Parathyroid adenoma (tissue), 2 donors: ENCODE measurements at regions not wholly inside any gene's neighbourhood (a gene's known extent, or its start where the extent isn't known, plus 50 kb on each side); places are given as distances from the start of the nearest gene placed in this dataset.

Experiments used
- H2AFZ ChIP-seq: fragments of 300-600 bp; sonication (generic); one replicate; pipeline ENCODE4 v1.7.0; 2017; ENCODE audit warnings: antibody characterized with exemption, mild to moderate bottlenecking
- H3K27ac ChIP-seq: fragments of 300-600 bp; sonication (generic); one replicate; pipeline ENCODE4 v1.7.0; 2017
- H3K27me3 ChIP-seq: fragments of 300-600 bp; sonication (generic); one replicate; pipeline ENCODE4 v1.7.0; 2017; ENCODE audit warnings: low read length; ENCODE audit not compliant: control insufficient read depth, insufficient read depth
- H3K36me3 ChIP-seq: fragments of 300-600 bp; sonication (generic); one replicate; pipeline ENCODE4 v1.7.0; 2017; ENCODE audit warnings: low read length; ENCODE audit not compliant: control insufficient read depth, insufficient read depth
- H3K4me1 ChIP-seq: fragments of 300-600 bp; sonication (generic); one replicate; pipeline ENCODE4 v1.7.0; 2017; ENCODE audit warnings: control low read depth
- H3K4me2 ChIP-seq: fragments of 300-600 bp; sonication (generic); one replicate; pipeline ENCODE4 v1.7.0; 2017; ENCODE audit warnings: low read length
- H3K4me3 ChIP-seq: fragments of 300-600 bp; sonication (generic); one replicate; pipeline ENCODE4 v1.7.0; 2017; ENCODE audit warnings: low read depth, low read length
- H3K79me2 ChIP-seq: fragments of 300-600 bp; sonication (generic); one replicate; pipeline ENCODE4 v1.7.0; 2017; ENCODE audit warnings: control low read depth
- H3K9ac ChIP-seq: fragments of 300-600 bp; sonication (generic); one replicate; pipeline ENCODE4 v1.7.0; 2017; ENCODE audit warnings: mild to moderate bottlenecking
- H3K9me3 ChIP-seq: fragments of 300-600 bp; sonication (generic); one replicate; pipeline ENCODE4 v1.7.0; 2017; ENCODE audit warnings: low read length; ENCODE audit not compliant: control insufficient read depth
- CTCF ChIP-seq: fragments of 300-600 bp; sonication (generic); IDR thresholded peaks from one replicate; pipeline ENCODE4 v1.7.0; 2017; ENCODE audit warnings: antibody characterized with exemption, mild to moderate bottlenecking
- donor health status: primary hyperparathyroidism.

GRCh38 chr15:93986400-93986984, 244.9 kb upstream of the MCTP2 start:
- no peak overlapping the region for H3K4me2 ChIP-seq
- no peak overlapping the region for H3K27ac ChIP-seq
- no peaks in the 10 kb centered on the region for H3K36me3 ChIP-seq
- no peaks in the 10 kb centered on the region for H3K27me3 ChIP-seq
- H3K79me2 ChIP-seq, result no peaks in the 10 kb centered on the region
- no peak for TF ChIP-seq CTCF
- no peak overlapping the region for H3K9ac ChIP-seq
- no peak overlapping the region for H2AFZ ChIP-seq
- no peak overlapping the region for H3K4me3 ChIP-seq
- no peaks in the 10 kb centered on the region for H3K9me3 ChIP-seq
- H3K4me1 ChIP-seq, result no peaks in the 10 kb centered on the region

GRCh38 chr15:93985925-93986324, 245.4 kb upstream of the MCTP2 start:
- no peaks in the 10 kb centered on the region for H3K79me2 ChIP-seq
- H3K27ac ChIP-seq, result no peak overlapping the region
- H3K4me3 ChIP-seq, result no peak overlapping the region
- no peaks in the 10 kb centered on the region for H3K9me3 ChIP-seq
- H3K4me2 ChIP-seq, result no peak overlapping the region
- H3K27me3 ChIP-seq, result no peaks in the 10 kb centered on the region
- TF ChIP-seq CTCF, result no peak
- H2AFZ ChIP-seq, result no peak overlapping the region
- H3K4me1 ChIP-seq, result no peaks in the 10 kb centered on the region
- no peaks in the 10 kb centered on the region for H3K36me3 ChIP-seq
- no peak overlapping the region for H3K9ac ChIP-seq

DNA sequence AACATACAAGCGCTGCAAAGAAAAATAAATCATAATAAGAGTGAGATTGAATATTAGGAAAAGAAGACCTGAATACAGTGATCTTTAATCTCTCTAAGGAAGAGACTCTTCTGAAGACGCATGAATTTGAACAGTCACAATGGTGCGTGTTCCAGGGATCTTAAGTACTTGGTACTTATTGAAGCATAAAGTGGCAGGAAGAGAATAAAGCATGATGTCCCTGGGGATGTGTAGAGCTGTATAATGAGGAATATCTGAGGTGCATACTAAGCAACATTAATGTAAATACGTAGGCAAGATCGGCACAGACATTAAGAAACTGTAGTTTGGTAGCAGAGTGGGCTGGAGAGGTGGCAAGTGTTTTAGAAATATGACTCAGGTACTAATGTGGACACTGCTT, 246.2 kb upstream of the MCTP2 start:
- Histone ChIP-seq H3K4me3 (no peak overlapping the region), H3K4me1 (no peaks in the 10 kb centered on the region), H3K27me3 (no peaks in the 10 kb centered on the region), H2AFZ (no peak overlapping the region), H3K79me2 (no peaks in the 10 kb centered on the region), H3K27ac (no peak overlapping the region), H3K36me3 (no peaks in the 10 kb centered on the region), H3K9me3 (no peaks in the 10 kb centered on the region), H3K9ac (no peak overlapping the region), H3K4me2 (no peak overlapping the region)
- TF ChIP-seq CTCF, result no peak

DNA sequence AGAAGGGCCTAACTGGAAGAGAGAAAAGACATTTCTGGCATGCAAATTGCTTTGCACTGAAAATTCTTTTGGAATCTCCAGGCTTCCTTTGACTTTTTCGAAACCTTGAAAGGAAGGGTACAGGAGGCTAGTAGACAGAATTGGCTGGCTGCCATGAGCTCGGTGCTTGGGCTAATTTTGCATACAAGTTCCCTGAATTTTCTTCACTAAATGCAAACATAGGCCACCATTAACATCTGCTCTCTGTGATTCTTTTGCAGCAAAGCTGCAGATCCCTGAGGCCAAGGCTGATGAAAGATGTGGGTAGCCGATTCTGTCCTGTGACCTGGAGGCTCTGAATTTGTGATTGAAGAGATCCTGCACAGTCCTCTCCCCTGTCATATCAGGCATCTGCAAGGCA, 247.8 kb upstream of the MCTP2 start:
- Histone ChIP-seq H3K4me1 (no peaks in the 10 kb centered on the region), H3K4me3 (no peak overlapping the region), H2AFZ (no peak overlapping the region), H3K36me3 (no peaks in the 10 kb centered on the region), H3K4me2 (no peak overlapping the region), H3K27me3 (no peaks in the 10 kb centered on the region), H3K9me3 (no peaks in the 10 kb centered on the region), H3K79me2 (no peaks in the 10 kb centered on the region), H3K27ac (no peak overlapping the region), H3K9ac (no peak overlapping the region)
- no peak for TF ChIP-seq CTCF

GRCh38 chr15:93982226-93982727, 249.1 kb upstream of the MCTP2 start:
- no peaks in the 10 kb centered on the region for H3K79me2 ChIP-seq
- H3K4me1 ChIP-seq, result no peaks in the 10 kb centered on the region
- H3K4me3 ChIP-seq, result no peak overlapping the region
- no peak overlapping the region for H2AFZ ChIP-seq
- no peak for TF ChIP-seq CTCF
- H3K27ac ChIP-seq, result no peak overlapping the region
- no peaks in the 10 kb centered on the region for H3K9me3 ChIP-seq
- no peaks in the 10 kb centered on the region for H3K36me3 ChIP-seq
- no peak overlapping the region for H3K9ac ChIP-seq
- no peak overlapping the region for H3K4me2 ChIP-seq
- no peaks in the 10 kb centered on the region for H3K27me3 ChIP-seq
